ENCODE measurements at regions not wholly inside any gene's neighbourhood (a gene's known extent, or its start where the extent isn't known, plus 50 kb on each side); places are given as distances from the start of the nearest gene placed in this dataset.

DNA sequence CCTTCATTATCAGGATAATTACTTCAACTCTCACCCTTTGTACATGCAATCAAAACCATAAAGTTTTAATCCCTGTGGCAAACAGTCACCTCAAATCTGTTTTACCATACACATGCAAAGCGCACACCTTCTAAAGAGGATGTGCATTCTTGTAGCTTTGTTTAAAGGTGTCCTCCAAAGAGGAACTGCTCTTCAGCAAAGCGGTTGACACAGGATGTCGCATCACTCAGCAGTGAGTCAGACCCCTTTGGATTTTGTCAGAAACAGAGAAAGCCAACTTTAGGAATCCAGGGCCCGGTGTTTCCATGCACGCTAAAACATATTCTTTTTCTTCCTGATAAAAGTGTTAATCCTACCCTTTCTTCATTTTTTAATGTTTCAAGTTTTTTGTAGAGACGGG lies 268.3 kb upstream of the ARID1B start:
- no peaks in the 10 kb centered on the region for H3K27me3 ChIP-seq
- TF ChIP-seq CTCF (IDR thresholded peaks at IDR 0.05) (no peak), POLR2A (IDR thresholded peaks at IDR 0.05) (no peak)
- H3K36me3 ChIP-seq (replicated peaks in 1 of 2; ENCODE audit: insufficient read depth in 1 of 2, low read depth in 2 of 2): no peaks in the 10 kb centered on the region
- peaks cover 7% of the 10 kb centered on the region for H3K4me1 ChIP-seq
- H3K4me3 ChIP-seq: no peak overlapping the region
- ATAC-seq: no peak
- DNase-seq: no peak
- 75 to 92% methylated on average over 6 of the region's 6 CpGs for WGBS, 2 donors
- H3K27ac ChIP-seq: no peak overlapping the region
- H3K9me3 ChIP-seq: no peaks in the 10 kb centered on the region
- intact Hi-C loops (cut with DNase I): no loop called here

- WGBS, 2 donors: 35 to 44% methylated on average over 5 of the region's 5 CpGs
- ATAC-seq: no peak
- Histone ChIP-seq H3K27ac (no peak overlapping the region), H3K4me1 (peaks cover 7% of the 10 kb centered on the region), H3K4me3 (no peak overlapping the region), H3K36me3 (replicated peaks in 1 of 2; ENCODE audit: insufficient read depth in 1 of 2, low read depth in 2 of 2) (no peaks in the 10 kb centered on the region), H3K27me3 (no peaks in the 10 kb centered on the region), H3K9me3 (no peaks in the 10 kb centered on the region)
- no peak for TF ChIP-seq POLR2A (IDR thresholded peaks at IDR 0.05)
- TF ChIP-seq CTCF (IDR thresholded peaks at IDR 0.05): no peak
- DNase-seq: peak in 2 of 4 donors; percentile 8 to 31
- intact Hi-C loops (cut with DNase I): no loop called here
Observed at GRCh38 chr6:156508126-156508525, 269.1 kb upstream of the ARID1B start.

DNA sequence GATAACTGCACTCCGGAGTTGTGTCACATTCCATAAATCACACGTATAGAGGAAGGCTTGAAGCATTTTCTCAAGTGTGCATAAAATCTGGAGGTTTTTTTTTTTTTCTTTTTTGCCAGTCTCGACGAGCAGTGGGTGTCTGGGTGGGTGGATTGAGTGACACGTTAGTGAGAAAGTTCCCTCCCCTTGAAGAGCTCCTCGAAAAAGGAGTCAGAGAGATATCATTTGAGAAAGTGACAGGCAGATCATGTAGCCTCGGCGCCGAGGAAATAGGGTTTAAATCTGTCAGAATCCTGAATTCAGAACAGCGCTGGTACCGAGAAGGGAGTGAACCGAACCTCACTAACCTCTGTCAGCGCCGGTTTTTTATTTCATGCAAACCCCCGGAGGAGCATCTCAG lies 269.5 kb upstream of the ARID1B start:
- H3K9me3 ChIP-seq: no peaks in the 10 kb centered on the region
- peaks cover 7% of the 10 kb centered on the region for H3K4me1 ChIP-seq
- WGBS, 2 donors: 76 to 79% methylated on average over 15 of the region's 15 CpGs
- no peaks in the 10 kb centered on the region for H3K27me3 ChIP-seq
- H3K4me3 ChIP-seq: no peak overlapping the region
- H3K36me3 ChIP-seq (replicated peaks in 1 of 2; ENCODE audit: insufficient read depth in 1 of 2, low read depth in 2 of 2): no peaks in the 10 kb centered on the region
- TF ChIP-seq POLR2A (IDR thresholded peaks at IDR 0.05): no peak
- no peak for TF ChIP-seq CTCF (IDR thresholded peaks at IDR 0.05)
- intact Hi-C loops (cut with DNase I): no loop called here
- H3K27ac ChIP-seq: no peak overlapping the region
- ATAC-seq (no peak), DNase-seq (no peak)

GRCh38 chr6:156507106-156507505 lies 270.1 kb upstream of the ARID1B start:
- DNase-seq (no peak), ATAC-seq (no peak)
- TF ChIP-seq CTCF (IDR thresholded peaks at IDR 0.05) (no peak), POLR2A (IDR thresholded peaks at IDR 0.05) (no peak)
- intact Hi-C loops (cut with DNase I): no loop called here
- Histone ChIP-seq H3K4me3 (no peak overlapping the region), H3K27me3 (no peaks in the 10 kb centered on the region), H3K36me3 (replicated peaks in 1 of 2; ENCODE audit: insufficient read depth in 1 of 2, low read depth in 2 of 2) (no peaks in the 10 kb centered on the region), H3K9me3 (no peaks in the 10 kb centered on the region), H3K27ac (no peak overlapping the region), H3K4me1 (peaks cover 7% of the 10 kb centered on the region)
- WGBS, 2 donors: 66 to 77% methylated on average over 5 to 6 of the region's 6 CpGs

- no peaks in the 10 kb centered on the region for H3K27me3 ChIP-seq
- H3K36me3 ChIP-seq (replicated peaks in 1 of 2; ENCODE audit: insufficient read depth in 1 of 2, low read depth in 2 of 2): no peaks in the 10 kb centered on the region
- DNase-seq (no peak), ATAC-seq (no peak)
- H3K4me3 ChIP-seq: no peak overlapping the region
- TF ChIP-seq POLR2A (IDR thresholded peaks at IDR 0.05): no peak
- TF ChIP-seq CTCF (IDR thresholded peaks at IDR 0.05): no peak
- H3K9me3 ChIP-seq: no peaks in the 10 kb centered on the region
- WGBS, 2 donors: 78 to 89% methylated on average over 8 of the region's 8 CpGs
- intact Hi-C loops (cut with DNase I): no loop called here
- peaks cover 3% of the 10 kb centered on the region for H3K4me1 ChIP-seq
- H3K27ac ChIP-seq: no peak overlapping the region
Observed at GRCh38 chr6:156502969-156503504, 274.1 kb upstream of the ARID1B start.

Measured in body of pancreas (tissue), 4 donors.